ENCODE measurements at regions not wholly inside any gene's neighbourhood (a gene's known extent, or its start where the extent isn't known, plus 50 kb on each side); places are given as distances from the start of the nearest gene placed in this dataset.

- Mint-ChIP-seq H3K4me3 (no peak overlapping the region), H3K9me3 (no peaks in the 10 kb centered on the region), H3K4me1 (peaks cover 7 to 12% of the 10 kb centered on the region in 2 experiments; a peak in 3 of 4 replicates), H3K27ac (no peak overlapping the region; a peak in 2 of 7 replicates), H3K27me3 (ENCODE audit: low read depth) (no peaks in the 10 kb centered on the region), H3K36me3 (ENCODE audit: insufficient read depth in 1 of 3, low read depth in 3 of 3) (0 out of 7 replicates have a peak, but pooled peaks cover 0 to 2% (median 0%) of the 10 kb centered on the region in 3 experiments)
- no peak overlapping the region for H3K56ac ChIP-seq (ENCODE audit: insufficient read length, low read depth, low read length)
- no peak for DNase-seq
- no peak overlapping the region for H4K5ac ChIP-seq (ENCODE audit: insufficient read length, low read depth, low read length)
- no peak overlapping the region for H3K9ac ChIP-seq (ENCODE audit: extremely low read depth, insufficient read length, low read length)
- H3K18ac ChIP-seq (ENCODE audit: insufficient read length, low read depth, low read length) = no peak overlapping the region
- H2BK15ac ChIP-seq (ENCODE audit: low read depth, low read length) = no peak overlapping the region
- H3K79me1 ChIP-seq (ENCODE audit: insufficient read depth, low read depth, low read length, poor library complexity, severe bottlenecking) = no peaks in the 10 kb centered on the region
- no peak overlapping the region for H2BK120ac ChIP-seq (ENCODE audit: low read depth, low read length, poor library complexity, severe bottlenecking)
- H2BK12ac ChIP-seq (ENCODE audit: insufficient read length, low read depth, low read length) = no peak overlapping the region
- H4K91ac ChIP-seq (ENCODE audit: insufficient read length, low read depth, low read length) = no peak overlapping the region
- H4K8ac ChIP-seq (replicated peaks; ENCODE audit: insufficient read length, low read depth, low read length) = no peak overlapping the region
- no peak overlapping the region for H3K4ac ChIP-seq (ENCODE audit: low read depth, low read length)
- H2AFZ ChIP-seq (ENCODE audit: low read length) = no peak overlapping the region
- H4K20me1 ChIP-seq (ENCODE audit: control insufficient read depth, insufficient read depth, insufficient read length) = no peaks in the 10 kb centered on the region
- no peaks in the 10 kb centered on the region; the same call in 1 of the 2 replicates for H3K79me2 ChIP-seq (ENCODE audit: insufficient read depth, low read length)
- no peak overlapping the region for H2BK20ac ChIP-seq (ENCODE audit: low read depth, low read length, poor library complexity, severe bottlenecking)
- no peaks in the 10 kb centered on the region for H3K9me3 ChIP-seq (ENCODE audit: control insufficient read depth, low read depth, low read length)
- H3K23ac ChIP-seq (ENCODE audit: insufficient read length, low read depth, low read length) = no peak overlapping the region
- no peak overlapping the region for H2AK5ac ChIP-seq (ENCODE audit: insufficient read length, low read length)
- H3K4me1 ChIP-seq (ENCODE audit: insufficient read depth, low read length) = peaks cover 3% of the 10 kb centered on the region; the same call in 1 of the 2 replicates
- H3K14ac ChIP-seq (ENCODE audit: insufficient read depth, low read length) = no peak overlapping the region
- TF ChIP-seq, protein P1, sequence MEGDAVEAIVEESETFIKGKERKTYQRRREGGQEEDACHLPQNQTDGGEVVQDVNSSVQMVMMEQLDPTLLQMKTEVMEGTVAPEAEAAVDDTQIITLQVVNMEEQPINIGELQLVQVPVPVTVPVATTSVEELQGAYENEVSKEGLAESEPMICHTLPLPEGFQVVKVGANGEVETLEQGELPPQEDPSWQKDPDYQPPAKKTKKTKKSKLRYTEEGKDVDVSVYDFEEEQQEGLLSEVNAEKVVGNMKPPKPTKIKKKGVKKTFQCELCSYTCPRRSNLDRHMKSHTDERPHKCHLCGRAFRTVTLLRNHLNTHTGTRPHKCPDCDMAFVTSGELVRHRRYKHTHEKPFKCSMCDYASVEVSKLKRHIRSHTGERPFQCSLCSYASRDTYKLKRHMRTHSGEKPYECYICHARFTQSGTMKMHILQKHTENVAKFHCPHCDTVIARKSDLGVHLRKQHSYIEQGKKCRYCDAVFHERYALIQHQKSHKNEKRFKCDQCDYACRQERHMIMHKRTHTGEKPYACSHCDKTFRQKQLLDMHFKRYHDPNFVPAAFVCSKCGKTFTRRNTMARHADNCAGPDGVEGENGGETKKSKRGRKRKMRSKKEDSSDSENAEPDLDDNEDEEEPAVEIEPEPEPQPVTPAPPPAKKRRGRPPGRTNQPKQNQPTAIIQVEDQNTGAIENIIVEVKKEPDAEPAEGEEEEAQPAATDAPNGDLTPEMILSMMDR (conservative IDR thresholded peaks at IDR 0.05) = no peak
- H3K23me2 ChIP-seq (ENCODE audit: insufficient read length, low read depth, low read length, poor library complexity, severe bottlenecking) = no peaks in the 10 kb centered on the region
- H3K4me2 ChIP-seq (ENCODE audit: insufficient read depth, insufficient read length, low read length) = no peak overlapping the region
- H3T11ph ChIP-seq (ENCODE audit: low read length) = no peak overlapping the region
- no peaks in the 10 kb centered on the region for H3K27me3 ChIP-seq (ENCODE audit: insufficient read depth, low read length)
- no peak overlapping the region for H2BK5ac ChIP-seq (ENCODE audit: insufficient read length, low read length)
- H3K27ac ChIP-seq (ENCODE audit: insufficient read length, low read depth, low read length) = no peak overlapping the region
- WGBS (ENCODE audit: extremely low coverage, insufficient read length, low lambda C conversion rate) = no CpG with 5 or more reads among the region's 2 CpGs
These were observed 111.7 kb upstream of the AKIP1 start for GRCh38 chr11:8799273-8799672.

All from H9 (cell line).